CD4-positive, alpha-beta T cell treated with Interleukin-4 for 1 hour (primary cell): ENCODE measurements at regions not wholly inside any gene's neighbourhood (a gene's known extent, or its start where the extent isn't known, plus 50 kb on each side); places are given as distances from the start of the nearest gene placed in this dataset.

Experiments used
- DNase-seq, 2 donors: peaks; one replicate each; pipeline ENCODE4 v3.0.0-alpha.2; 2020 to 2022

GRCh38 chr11:112403432-112403831 lies 142.8 kb upstream of the PLET1 start:
- DNase-seq = no peak

- DNase-seq = no peak
Measured at GRCh38 chr11:112404112-112404511, 143.5 kb upstream of the PLET1 start.

DNA sequence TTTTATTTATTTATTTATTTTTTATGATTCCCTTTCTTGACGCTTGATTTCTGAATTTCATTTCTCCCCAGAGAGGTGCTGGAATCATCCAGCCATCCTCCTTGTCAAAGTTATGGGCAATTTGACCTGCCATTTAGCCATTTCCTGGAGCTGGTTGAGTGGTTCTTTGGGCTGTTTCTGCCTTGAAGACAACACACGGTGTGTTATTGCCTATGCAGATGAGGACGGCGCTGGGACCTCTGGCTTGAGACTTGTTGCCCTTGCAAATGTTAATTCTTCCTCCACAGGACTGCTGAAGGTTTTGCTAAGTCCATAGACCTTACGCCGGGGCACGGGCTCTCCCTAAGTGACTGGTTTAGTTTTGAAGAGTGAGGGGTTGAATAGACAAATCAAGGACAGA lies 147.9 kb upstream of the PLET1 start:
- no peak for DNase-seq

GRCh38 chr11:112410325-112410724 lies 149.7 kb upstream of the PLET1 start:
- DNase-seq = no peak

- no peak for DNase-seq
Measured at GRCh38 chr11:112412383-112412782, 151.7 kb upstream of the PLET1 start.

GRCh38 chr11:112417339-112417738 lies 156.7 kb upstream of the PLET1 start:
- no peak for DNase-seq

DNA sequence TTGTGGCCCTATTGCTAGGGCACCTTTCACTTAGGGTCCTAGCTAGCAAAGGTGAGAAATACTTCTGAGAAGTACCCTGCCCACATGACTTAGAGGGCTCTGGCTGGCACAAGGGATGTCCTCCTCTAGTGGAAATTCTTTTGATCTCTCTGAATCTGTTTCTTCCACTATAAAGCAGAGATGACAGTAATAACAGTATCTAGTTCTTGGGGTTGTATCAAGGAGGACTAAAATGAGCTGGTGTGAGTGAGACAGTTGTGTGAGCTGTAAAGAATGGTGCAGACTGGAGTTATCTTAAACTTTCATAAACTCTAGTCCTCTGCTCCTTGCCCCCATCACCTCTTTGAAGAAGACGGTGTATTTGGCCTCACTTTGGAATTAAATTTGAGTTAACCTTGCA lies 157.8 kb upstream of the PLET1 start:
- DNase-seq = no peak

DNA sequence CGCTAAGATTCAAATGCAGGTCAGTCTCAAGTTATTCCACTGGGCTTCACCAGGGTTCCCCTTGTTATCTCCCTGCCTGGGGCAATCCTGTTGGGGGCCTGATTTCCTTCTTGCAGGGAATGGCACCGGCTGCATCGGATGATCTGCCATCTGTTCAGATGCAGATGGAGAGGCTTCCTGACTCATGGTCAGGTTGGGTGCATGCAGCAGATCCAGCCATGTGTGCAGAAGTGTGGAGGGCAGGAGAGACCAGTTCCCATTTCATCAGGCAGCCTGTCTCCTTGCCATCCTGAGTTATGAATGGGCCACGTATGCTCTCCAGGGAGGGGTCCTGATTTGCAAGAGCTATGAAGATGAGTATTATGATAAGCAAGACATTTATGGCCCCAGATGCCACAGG lies 161.2 kb upstream of the PLET1 start:
- DNase-seq = no peak

DNA sequence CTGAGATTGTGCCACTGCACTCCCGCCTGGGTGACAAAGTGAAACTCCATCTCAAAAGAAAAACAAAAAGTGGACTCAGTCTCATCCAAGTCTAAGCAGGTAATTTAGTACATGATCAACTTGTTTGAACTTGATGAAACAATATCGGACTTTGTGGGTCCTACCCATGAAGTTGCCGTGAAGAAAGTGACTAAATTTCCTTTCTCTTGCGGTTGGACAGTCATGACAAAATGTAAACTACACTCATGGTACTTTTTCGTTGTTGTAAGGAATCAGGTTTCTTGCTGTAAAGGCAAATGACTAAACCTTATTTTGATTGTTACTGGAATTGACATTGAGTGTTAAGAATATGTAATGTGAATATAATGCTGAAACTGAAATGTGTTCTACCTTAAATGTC lies 164.5 kb upstream of the PLET1 start:
- DNase-seq = no peak

GRCh38 chr11:112437096-112437495 lies 176.4 kb upstream of the PLET1 start:
- no peak for DNase-seq

- no peak for DNase-seq
Measured at GRCh38 chr11:112439614-112440013, 179.0 kb upstream of the PLET1 start.

GRCh38 chr11:112440518-112440917 lies 179.9 kb upstream of the PLET1 start:
- DNase-seq = no peak

DNA sequence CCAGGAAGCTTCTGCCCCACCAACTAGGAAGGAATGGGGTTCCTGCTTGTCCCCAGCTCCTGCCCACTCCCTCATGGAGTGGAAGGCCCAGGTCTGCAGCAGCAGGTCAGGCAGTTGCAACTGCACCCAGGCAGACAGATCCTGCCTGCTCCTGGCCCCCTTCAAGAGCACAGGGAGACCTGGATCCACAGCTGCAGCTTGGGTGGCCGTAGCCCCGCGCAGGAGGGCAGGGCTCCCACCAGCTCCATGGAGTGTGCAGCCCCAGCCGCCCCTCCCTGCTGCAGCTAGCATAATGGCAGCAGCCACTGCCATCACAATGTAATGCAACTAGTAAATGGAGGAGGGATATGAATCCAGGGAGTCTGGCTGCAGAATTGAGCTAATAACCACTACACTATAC lies 187.5 kb upstream of the PLET1 start:
- DNase-seq = no peak

DNA sequence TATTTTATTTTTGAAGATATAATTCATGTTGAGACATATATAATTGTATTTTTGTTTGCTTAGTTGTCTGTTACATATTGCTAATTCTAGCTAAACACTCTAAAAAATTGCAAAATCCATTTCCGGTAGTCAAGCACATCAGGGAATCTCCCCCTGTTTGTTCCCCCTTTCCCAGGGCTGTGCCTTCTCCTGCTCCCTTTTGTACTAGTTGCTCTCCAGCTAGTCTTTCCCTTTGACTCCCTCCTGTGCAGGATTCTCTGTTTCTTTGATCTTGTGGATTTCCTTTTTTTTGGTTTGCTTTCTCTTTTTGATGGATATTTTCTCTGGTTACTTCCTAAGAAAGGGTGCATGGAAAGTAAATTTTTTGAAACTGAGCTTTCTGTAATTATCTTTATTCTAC lies 188.1 kb upstream of the PLET1 start:
- DNase-seq = no peak

GRCh38 chr11:112451250-112451649 lies 190.6 kb upstream of the PLET1 start:
- no peak for DNase-seq

- peak in 1 of 2 donors; percentile 17 for DNase-seq
Measured at GRCh38 chr11:112453601-112454577, 193.2 kb upstream of the PLET1 start.

DNA sequence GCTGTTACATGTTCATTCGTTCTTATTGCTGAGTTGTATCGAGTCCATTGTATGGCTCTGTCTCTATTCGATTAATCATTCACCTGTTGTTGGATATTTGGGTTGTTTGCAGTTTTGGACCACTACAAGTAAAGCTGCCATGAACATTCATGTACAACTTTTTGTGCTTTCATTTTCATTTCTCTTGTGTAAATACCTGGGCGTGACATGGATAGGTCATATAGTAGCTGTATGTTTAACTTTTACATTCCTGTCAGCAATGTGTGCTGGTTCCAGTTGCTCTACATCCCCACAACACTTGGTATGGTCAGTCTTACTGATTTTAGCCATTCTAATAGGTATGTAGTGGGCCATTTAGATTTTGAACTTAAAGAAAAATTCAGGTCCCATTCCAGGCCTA lies 194.2 kb upstream of the PLET1 start:
- DNase-seq = no peak

GRCh38 chr11:112455791-112456190 lies 195.1 kb upstream of the PLET1 start:
- no peak for DNase-seq

DNA sequence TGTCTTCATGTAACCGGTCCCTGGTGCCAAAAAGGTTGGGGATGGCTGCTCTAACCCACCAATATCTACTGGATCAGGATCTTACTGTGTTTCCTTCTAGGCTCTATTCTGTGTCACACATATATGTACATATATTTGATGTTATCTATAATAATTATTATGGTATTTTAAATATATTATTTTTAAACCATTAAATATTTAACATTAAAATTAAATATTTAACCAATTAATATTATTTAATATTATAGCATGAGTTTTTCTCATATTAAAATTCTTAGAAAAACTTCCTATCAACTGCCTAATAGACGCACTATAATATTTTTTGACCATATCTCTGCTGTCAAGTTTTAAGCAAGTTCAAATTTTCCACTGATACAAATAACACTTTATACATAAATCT lies 196.9 kb upstream of the PLET1 start:
- no peak for DNase-seq

GRCh38 chr11:112459001-112459400 lies 198.3 kb upstream of the PLET1 start:
- no peak for DNase-seq

- DNase-seq = no peak
Measured at GRCh38 chr11:112460141-112460540, 199.5 kb upstream of the PLET1 start.

- no peak for DNase-seq
Measured at GRCh38 chr11:112464949-112465348, 204.3 kb upstream of the PLET1 start.

- no peak for DNase-seq
Measured at GRCh38 chr11:112465433-112466024, 204.9 kb upstream of the PLET1 start.

GRCh38 chr11:112467721-112468120 lies 207.1 kb upstream of the PLET1 start:
- no peak for DNase-seq
